Karpas-422 (cell line): ENCODE measurements at regions not wholly inside any gene's neighbourhood (a gene's known extent, or its start where the extent isn't known, plus 50 kb on each side); places are given as distances from the start of the nearest gene placed in this dataset.

Experiments used
- DNase-seq: peaks from one replicate; pipeline ENCODE4 v3.0.0-alpha.2; 2015
- H2AFZ ChIP-seq: fragments of 200-600 bp; sonication (generic); 2 replicates; pipeline ENCODE4 v1.6.1; 2014; ENCODE audit warnings: antibody characterized with exemption, low read length, mixed read lengths
- H3K27ac ChIP-seq: fragments of 200-600 bp; sonication (generic); 2 replicates; pipeline ENCODE4 v1.5.1; 2014; ENCODE audit warnings: mild to moderate bottlenecking, low read length, moderate library complexity
- H3K27me3 ChIP-seq: fragments of 200-600 bp; sonication (generic); 2 replicates; pipeline ENCODE4 v1.6.1; 2014; ENCODE audit warnings: low read length, mixed read lengths
- H3K36me3 ChIP-seq: fragments of 200-600 bp; sonication (generic); 2 replicates; pipeline ENCODE4 v1.6.1; 2014; ENCODE audit warnings: low read length, mixed read lengths; ENCODE audit not compliant: insufficient read depth
- H3K4me1 ChIP-seq: fragments of 200-600 bp; sonication (generic); 2 replicates; pipeline ENCODE4 v1.6.1; 2014; ENCODE audit warnings: mild to moderate bottlenecking, low read length, mixed read lengths
- H3K4me2 ChIP-seq: fragments of 200-600 bp; sonication (generic); 2 replicates; pipeline ENCODE4 v1.6.1; 2014; ENCODE audit warnings: low read length, low read depth, mild to moderate bottlenecking; ENCODE audit not compliant: poor library complexity, severe bottlenecking
- H3K4me3 ChIP-seq: fragments of 200-600 bp; sonication (generic); 2 replicates; pipeline ENCODE4 v1.5.1; 2014; ENCODE audit warnings: mild to moderate bottlenecking, antibody characterized with exemption, low read length, mixed read lengths
- H3K79me2 ChIP-seq: fragments of 200-600 bp; sonication (generic); 2 replicates; pipeline ENCODE4 v1.6.1; 2014; ENCODE audit warnings: mild to moderate bottlenecking, low read length, mixed read lengths
- H3K9ac ChIP-seq: fragments of 200-600 bp; sonication (generic); 2 replicates; pipeline ENCODE4 v1.6.0; 2014; ENCODE audit warnings: low read length
- H3K9me2 ChIP-seq: fragments of 200-600 bp; sonication (generic), shearing (Covaris generic); replicated peaks from 2 replicates; pipeline ENCODE4 v1.6.0; 2014; ENCODE audit warnings: mild to moderate bottlenecking, low read length, moderate library complexity; ENCODE audit not compliant: insufficient read depth
- H3K9me3 ChIP-seq: fragments of 300-700, 200-600 bp; sonication (generic); 2 replicates; pipeline ENCODE4 v1.6.1; 2014; ENCODE audit warnings: low read length, mixed read lengths
- H4K20me1 ChIP-seq: fragments of 200-600 bp; sonication (generic); 2 replicates; pipeline ENCODE4 v1.6.1; 2014; ENCODE audit warnings: mild to moderate bottlenecking, antibody characterized with exemption, low read length, low read depth; ENCODE audit not compliant: insufficient read depth

GRCh38 chr9:86672301-86672700 lies 275.0 kb downstream of the GAS1 start:
- H3K36me3 ChIP-seq, result no peaks in the 10 kb centered on the region
- H3K79me2 ChIP-seq, result no peaks in the 10 kb centered on the region
- H3K4me1 ChIP-seq, result no peaks in the 10 kb centered on the region
- H3K4me3 ChIP-seq, result no peak overlapping the region
- no peak overlapping the region for H3K27ac ChIP-seq
- no peak overlapping the region for H3K9ac ChIP-seq
- H3K9me3 ChIP-seq, result no peaks in the 10 kb centered on the region
- DNase-seq, result no peak
- H3K27me3 ChIP-seq, result 0 out of 2 replicates have a peak, but pooled peaks cover 2% of the 10 kb centered on the region
- H3K9me2 ChIP-seq, result no peaks in the 10 kb centered on the region
- no peaks in the 10 kb centered on the region for H4K20me1 ChIP-seq
- no peak overlapping the region for H2AFZ ChIP-seq
- H3K4me2 ChIP-seq, result no peak overlapping the region

- Histone ChIP-seq H3K36me3 (no peaks in the 10 kb centered on the region), H3K4me2 (no peak overlapping the region), H3K9me3 (no peaks in the 10 kb centered on the region), H3K27me3 (0 out of 2 replicates have a peak, but pooled peaks cover 2% of the 10 kb centered on the region), H3K9me2 (no peaks in the 10 kb centered on the region), H3K4me3 (no peak overlapping the region), H3K9ac (no peak overlapping the region), H3K79me2 (no peaks in the 10 kb centered on the region), H2AFZ (no peak overlapping the region), H3K4me1 (no peaks in the 10 kb centered on the region), H3K27ac (no peak overlapping the region), H4K20me1 (no peaks in the 10 kb centered on the region)
- no peak for DNase-seq
Observed at GRCh38 chr9:86671018-86671417, 276.3 kb downstream of the GAS1 start.

DNA sequence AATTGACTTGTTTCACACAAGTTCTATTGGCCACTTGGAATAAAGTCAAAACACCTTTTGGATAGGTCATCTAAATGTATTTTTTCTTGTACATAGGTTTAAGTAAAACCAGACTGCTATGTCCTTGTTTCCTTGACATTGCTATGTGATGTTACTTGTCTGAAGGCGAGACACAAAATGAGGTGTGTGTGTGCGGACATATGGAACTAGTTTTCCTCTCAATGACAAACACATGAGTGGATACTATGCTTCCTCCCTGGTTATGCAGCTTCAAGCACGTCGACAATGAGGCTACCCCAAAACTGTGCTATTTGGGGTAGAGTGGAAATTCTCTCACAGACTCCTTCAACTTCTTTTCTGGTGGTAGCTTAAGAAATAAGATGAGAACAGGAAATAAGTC lies 276.8 kb downstream of the GAS1 start:
- Histone ChIP-seq H3K9me3 (no peaks in the 10 kb centered on the region), H4K20me1 (no peaks in the 10 kb centered on the region), H3K36me3 (no peaks in the 10 kb centered on the region), H3K4me3 (no peak overlapping the region), H3K9me2 (no peaks in the 10 kb centered on the region), H3K79me2 (no peaks in the 10 kb centered on the region), H2AFZ (no peak overlapping the region), H3K27me3 (0 out of 2 replicates have a peak, but pooled peaks cover 2% of the 10 kb centered on the region), H3K4me2 (no peak overlapping the region), H3K9ac (no peak overlapping the region), H3K27ac (no peak overlapping the region), H3K4me1 (no peaks in the 10 kb centered on the region)
- no peak for DNase-seq

GRCh38 chr9:86670076-86670475 lies 277.2 kb downstream of the GAS1 start:
- H3K27me3 ChIP-seq, result 0 out of 2 replicates have a peak, but pooled peaks cover 2% of the 10 kb centered on the region
- no peak overlapping the region for H3K9ac ChIP-seq
- no peak overlapping the region for H3K27ac ChIP-seq
- H3K4me3 ChIP-seq, result no peak overlapping the region
- H3K4me1 ChIP-seq, result no peaks in the 10 kb centered on the region
- H3K79me2 ChIP-seq, result no peaks in the 10 kb centered on the region
- H3K4me2 ChIP-seq, result no peak overlapping the region
- no peaks in the 10 kb centered on the region for H3K9me3 ChIP-seq
- no peak for DNase-seq
- no peak overlapping the region for H2AFZ ChIP-seq
- H3K36me3 ChIP-seq, result no peaks in the 10 kb centered on the region
- H4K20me1 ChIP-seq, result no peaks in the 10 kb centered on the region
- H3K9me2 ChIP-seq, result no peaks in the 10 kb centered on the region

DNA sequence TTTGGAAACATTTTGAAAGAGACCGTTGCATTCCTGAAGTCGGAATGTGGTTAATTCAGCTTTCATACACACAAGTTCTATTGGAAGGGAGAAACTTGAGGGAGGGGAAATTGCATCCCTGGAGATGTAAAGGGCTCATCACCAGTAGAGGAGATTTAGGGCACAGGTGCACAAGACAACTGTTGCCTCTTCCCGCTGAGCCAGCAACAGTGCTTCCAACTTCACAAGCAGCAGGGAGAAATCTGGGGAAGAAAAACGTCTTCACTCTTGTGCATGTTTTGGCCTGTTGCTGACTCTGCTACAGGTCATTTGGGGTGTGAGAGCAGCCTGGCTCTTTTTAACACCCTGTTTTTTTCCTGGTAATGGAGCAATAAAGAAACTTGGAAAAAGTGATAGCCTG lies 277.9 kb downstream of the GAS1 start:
- H3K9me3 ChIP-seq, result no peaks in the 10 kb centered on the region
- H3K4me2 ChIP-seq, result no peak overlapping the region
- H2AFZ ChIP-seq, result no peak overlapping the region
- H3K9me2 ChIP-seq, result no peaks in the 10 kb centered on the region
- H3K27ac ChIP-seq, result no peak overlapping the region
- no peaks in the 10 kb centered on the region for H4K20me1 ChIP-seq
- no peaks in the 10 kb centered on the region for H3K79me2 ChIP-seq
- H3K9ac ChIP-seq, result no peak overlapping the region
- no peaks in the 10 kb centered on the region for H3K4me1 ChIP-seq
- no peaks in the 10 kb centered on the region for H3K36me3 ChIP-seq
- no peak overlapping the region for H3K4me3 ChIP-seq
- 0 out of 2 replicates have a peak, but pooled peaks cover 2% of the 10 kb centered on the region for H3K27me3 ChIP-seq
- no peak for DNase-seq

DNA sequence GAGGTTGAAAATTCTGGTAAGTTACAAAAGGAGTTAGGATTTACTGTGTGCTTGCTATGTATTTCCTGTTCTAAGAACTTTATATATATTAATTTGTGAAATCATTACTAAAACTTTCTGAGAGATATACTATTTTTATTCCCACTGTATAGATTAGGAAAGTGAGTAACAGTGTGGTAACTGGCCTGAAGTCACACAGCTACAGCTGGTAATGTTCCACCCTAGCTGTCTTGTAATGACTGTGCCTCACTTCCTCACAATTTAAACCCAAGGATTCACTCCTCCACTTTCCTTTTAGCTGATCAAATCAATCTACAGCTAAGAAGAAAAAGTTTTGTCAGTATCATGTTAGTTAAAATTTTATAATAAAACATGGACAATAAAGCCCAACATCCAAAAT lies 278.8 kb downstream of the GAS1 start:
- no peaks in the 10 kb centered on the region for H3K4me1 ChIP-seq
- no peaks in the 10 kb centered on the region for H3K9me2 ChIP-seq
- no peak overlapping the region for H2AFZ ChIP-seq
- 0 out of 2 replicates have a peak, but pooled peaks cover 2% of the 10 kb centered on the region for H3K27me3 ChIP-seq
- H3K4me3 ChIP-seq, result no peak overlapping the region
- H3K9ac ChIP-seq, result no peak overlapping the region
- H3K36me3 ChIP-seq, result no peaks in the 10 kb centered on the region
- H4K20me1 ChIP-seq, result no peaks in the 10 kb centered on the region
- no peak overlapping the region for H3K4me2 ChIP-seq
- H3K79me2 ChIP-seq, result no peaks in the 10 kb centered on the region
- H3K27ac ChIP-seq, result no peak overlapping the region
- H3K9me3 ChIP-seq, result no peaks in the 10 kb centered on the region
- DNase-seq, result no peak

DNA sequence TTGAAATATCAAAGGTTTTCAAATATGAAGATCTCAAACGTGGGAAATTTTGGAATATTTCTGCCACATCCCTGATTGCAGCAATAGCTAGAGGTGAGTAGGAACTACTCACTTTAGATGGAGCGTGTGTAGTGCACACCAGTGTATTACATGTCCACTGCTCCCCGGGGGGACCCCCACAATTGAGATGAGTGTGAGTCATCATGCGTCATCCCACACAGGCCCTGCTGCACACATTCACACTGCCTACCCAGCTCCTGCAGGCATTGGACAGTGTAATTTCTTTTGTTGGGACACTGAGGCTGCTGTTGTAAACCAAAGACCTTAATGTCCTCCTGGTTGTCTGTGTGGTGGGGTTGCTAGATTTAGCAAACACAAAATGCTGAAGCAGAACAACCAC lies 280.0 kb downstream of the GAS1 start:
- no peak overlapping the region for H3K4me3 ChIP-seq
- 0 out of 2 replicates have a peak, but pooled peaks cover 2% of the 10 kb centered on the region for H3K27me3 ChIP-seq
- no peak overlapping the region for H3K9ac ChIP-seq
- DNase-seq, result no peak
- no peaks in the 10 kb centered on the region for H4K20me1 ChIP-seq
- H3K9me3 ChIP-seq, result no peaks in the 10 kb centered on the region
- no peaks in the 10 kb centered on the region for H3K9me2 ChIP-seq
- no peak overlapping the region for H3K27ac ChIP-seq
- H3K4me1 ChIP-seq, result no peaks in the 10 kb centered on the region
- H3K4me2 ChIP-seq, result no peak overlapping the region
- no peaks in the 10 kb centered on the region for H3K36me3 ChIP-seq
- H3K79me2 ChIP-seq, result no peaks in the 10 kb centered on the region
- H2AFZ ChIP-seq, result no peak overlapping the region

DNA sequence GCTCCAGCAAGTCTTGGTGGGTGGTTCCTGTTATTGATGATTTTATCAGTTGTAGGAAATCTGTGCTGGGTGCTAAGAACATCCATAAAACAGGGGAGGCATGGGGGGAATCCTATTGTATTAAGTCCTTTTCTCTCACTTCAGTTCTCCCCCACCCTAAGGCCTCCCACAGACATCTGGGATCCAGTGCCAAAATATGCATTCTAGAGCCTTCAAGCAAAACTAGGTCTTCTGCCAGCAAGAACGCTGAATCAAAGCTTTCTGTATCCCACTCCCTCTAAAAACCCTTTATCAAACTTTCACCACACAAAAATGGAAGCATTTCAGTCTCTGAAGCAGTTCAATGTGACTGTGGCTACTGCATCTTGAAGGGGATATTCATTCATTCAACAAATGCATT lies 281.9 kb downstream of the GAS1 start:
- no peaks in the 10 kb centered on the region for H3K9me2 ChIP-seq
- H3K36me3 ChIP-seq, result no peaks in the 10 kb centered on the region
- 0 out of 2 replicates have a peak, but pooled peaks cover under 1% of the 10 kb centered on the region for H3K27me3 ChIP-seq
- H3K9me3 ChIP-seq, result no peaks in the 10 kb centered on the region
- H3K4me2 ChIP-seq, result no peak overlapping the region
- H4K20me1 ChIP-seq, result no peaks in the 10 kb centered on the region
- no peak overlapping the region for H2AFZ ChIP-seq
- no peak overlapping the region for H3K27ac ChIP-seq
- no peaks in the 10 kb centered on the region for H3K4me1 ChIP-seq
- no peak overlapping the region for H3K9ac ChIP-seq
- H3K4me3 ChIP-seq, result no peak overlapping the region
- DNase-seq, result no peak
- no peaks in the 10 kb centered on the region for H3K79me2 ChIP-seq

GRCh38 chr9:86664603-86665002 lies 282.7 kb downstream of the GAS1 start:
- Histone ChIP-seq H3K4me2 (no peak overlapping the region), H3K36me3 (no peaks in the 10 kb centered on the region)

More at GRCh38 chr9:86664603-86665002, 282.7 kb downstream of the GAS1 start:
- no peak overlapping the region for H3K27ac ChIP-seq
- H3K9me2 ChIP-seq, result no peaks in the 10 kb centered on the region
- H3K9ac ChIP-seq, result no peak overlapping the region
- H4K20me1 ChIP-seq, result no peaks in the 10 kb centered on the region
- H3K4me3 ChIP-seq, result no peak overlapping the region
- H3K9me3 ChIP-seq, result no peaks in the 10 kb centered on the region
- no peak for DNase-seq
- no peaks in the 10 kb centered on the region for H3K79me2 ChIP-seq
- no peak overlapping the region for H2AFZ ChIP-seq
- H3K4me1 ChIP-seq, result no peaks in the 10 kb centered on the region
- H3K27me3 ChIP-seq, result no peaks in the 10 kb centered on the region
